ENCODE measurements at regions not wholly inside any gene's neighbourhood (a gene's known extent, or its start where the extent isn't known, plus 50 kb on each side); places are given as distances from the start of the nearest gene placed in this dataset.

DNA sequence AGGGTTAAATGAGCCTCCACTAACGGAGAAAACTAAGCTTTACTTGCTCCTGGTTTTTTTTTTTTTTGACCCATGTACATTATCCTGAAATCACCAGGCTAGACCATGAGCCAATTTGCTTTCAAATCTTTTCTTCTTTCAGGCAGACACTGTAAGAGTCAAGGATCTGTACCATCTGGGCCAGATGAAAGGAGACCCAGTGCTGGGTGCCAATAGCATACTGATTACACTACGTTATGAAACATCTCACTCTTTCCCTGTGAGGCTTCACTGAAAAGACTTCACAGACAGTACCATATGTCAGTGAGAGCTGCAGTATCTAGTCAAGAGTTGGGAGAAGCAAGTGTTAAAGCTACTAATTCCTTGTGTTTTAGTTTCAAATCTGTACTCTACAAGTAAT is 161.2 kb upstream of the PTPRD start:
- 37 to 51% methylated on average over 2 of the region's 2 CpGs for WGBS, 2 donors

DNA sequence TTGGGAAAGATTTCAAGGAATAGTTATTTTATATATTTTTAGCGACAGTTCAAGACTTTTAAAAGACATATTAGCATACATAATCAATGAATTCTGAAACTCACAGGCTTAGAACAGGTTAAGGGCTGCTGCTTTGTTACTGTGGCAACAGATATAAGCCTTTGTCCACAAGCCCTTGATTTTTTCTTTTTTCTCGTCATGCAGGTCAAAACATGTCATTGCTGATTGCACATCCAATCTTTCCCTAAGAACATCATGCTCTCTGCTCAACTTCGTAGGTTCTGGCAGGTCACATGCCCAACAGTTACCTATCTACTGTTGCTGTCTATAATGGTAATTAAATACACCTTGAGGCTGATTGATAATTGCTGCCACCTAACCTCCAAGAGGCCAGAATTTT is 172.5 kb upstream of the PTPRD start:
- Histone ChIP-seq H3K4me1 (ENCODE audit: control insufficient read depth in 1 of 2, insufficient read depth in 2 of 2, low read length in 2 of 2) (no peaks in the 10 kb centered on the region), H3K27me3 (ENCODE audit: control insufficient read depth in 1 of 2, insufficient read depth in 2 of 2, low read length in 1 of 2) (no peaks in the 10 kb centered on the region), H3K36me3 (ENCODE audit: control insufficient read depth in 1 of 2, insufficient read depth in 2 of 2, low read length in 1 of 2) (no peaks in the 10 kb centered on the region), H3K4me3 (ENCODE audit: low read length in 2 of 2) (no peak overlapping the region), H3K27ac (ENCODE audit: low read depth in 1 of 2, low read length in 2 of 2) (no peak overlapping the region), H3K9me3 (ENCODE audit: control insufficient read depth, low read length) (no peaks in the 10 kb centered on the region)
- no peak for DNase-seq
- no peak for ATAC-seq (ENCODE audit: low FRiP score)
- WGBS, 2 donors, result 69 to 70% methylated on average over 3 of the region's 3 CpGs
- intact Hi-C loops (cut with DNase I), result no loop called here

More for the DNA sequence above, 161.2 kb upstream of the PTPRD start:
- no peak for ATAC-seq (ENCODE audit: low FRiP score)
- no peak for DNase-seq
- no peaks in the 10 kb centered on the region for H3K9me3 ChIP-seq (ENCODE audit: control insufficient read depth, low read length)
- no peaks in the 10 kb centered on the region for H3K27me3 ChIP-seq (ENCODE audit: control insufficient read depth in 1 of 2, insufficient read depth in 2 of 2, low read length in 1 of 2)
- H3K27ac ChIP-seq (ENCODE audit: low read depth in 1 of 2, low read length in 2 of 2), result no peak overlapping the region
- H3K36me3 ChIP-seq (ENCODE audit: control insufficient read depth in 1 of 2, insufficient read depth in 2 of 2, low read length in 1 of 2), result no peaks in the 10 kb centered on the region
- intact Hi-C loops (cut with DNase I), result no loop called here
- no peaks in the 10 kb centered on the region for H3K4me1 ChIP-seq (ENCODE audit: control insufficient read depth in 1 of 2, insufficient read depth in 2 of 2, low read length in 2 of 2)
- H3K4me3 ChIP-seq (ENCODE audit: low read length in 2 of 2), result no peak overlapping the region

DNA sequence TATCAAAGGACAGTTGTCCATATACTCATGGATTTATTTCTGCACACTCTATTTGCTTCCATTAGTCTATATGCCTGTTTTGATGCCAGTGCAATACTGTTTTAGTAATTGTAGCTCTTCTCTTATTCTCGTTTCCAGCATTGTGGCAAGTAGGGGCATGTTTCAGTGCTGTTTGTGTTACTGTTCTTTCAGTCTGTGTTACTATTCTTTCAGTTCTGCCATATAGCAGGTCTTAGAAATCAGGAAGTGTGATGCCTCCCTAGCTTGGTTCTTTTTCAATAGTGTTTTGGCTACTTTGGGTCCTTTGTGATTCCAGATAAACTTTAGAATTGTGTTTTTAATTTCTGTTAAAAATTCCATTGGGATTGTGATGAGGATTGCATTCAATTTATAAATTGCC is 180.5 kb upstream of the PTPRD start:
- Histone ChIP-seq H3K36me3 (ENCODE audit: control insufficient read depth in 1 of 2, insufficient read depth in 2 of 2, low read length in 1 of 2) (no peaks in the 10 kb centered on the region), H3K27ac (ENCODE audit: low read depth in 1 of 2, low read length in 2 of 2) (no peak overlapping the region), H3K9me3 (ENCODE audit: control insufficient read depth, low read length) (no peaks in the 10 kb centered on the region), H3K4me1 (ENCODE audit: control insufficient read depth in 1 of 2, insufficient read depth in 2 of 2, low read length in 2 of 2) (no peaks in the 10 kb centered on the region), H3K4me3 (ENCODE audit: low read length in 2 of 2) (no peak overlapping the region), H3K27me3 (ENCODE audit: control insufficient read depth in 1 of 2, insufficient read depth in 2 of 2, low read length in 1 of 2) (no peaks in the 10 kb centered on the region)
- no peak for DNase-seq
- intact Hi-C loops (cut with DNase I), result no loop called here
- ATAC-seq (ENCODE audit: low FRiP score), result no peak
- 72% methylated on average over 1 of the region's 1 CpG for WGBS, 2 donors

DNA sequence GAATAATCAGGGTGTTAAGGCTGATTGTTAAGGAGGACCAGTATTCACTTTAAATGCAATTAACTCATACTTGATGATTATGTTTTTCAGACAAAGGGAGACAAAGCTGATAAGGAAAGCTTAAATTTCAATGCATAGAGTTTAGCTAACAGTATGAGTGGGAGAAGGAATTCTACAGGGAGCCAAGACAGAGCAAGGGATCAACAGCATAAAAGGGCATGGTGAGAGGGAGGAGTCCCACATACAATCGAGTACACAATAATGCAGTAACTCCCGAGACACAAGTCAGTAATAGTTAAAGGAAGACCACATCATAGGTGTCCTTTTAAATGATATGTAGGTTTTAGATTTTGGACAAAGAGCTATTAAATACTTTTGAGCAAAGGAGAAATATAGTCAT is 191.7 kb upstream of the PTPRD start:
- Histone ChIP-seq H3K36me3 (ENCODE audit: control insufficient read depth in 1 of 2, insufficient read depth in 2 of 2, low read length in 1 of 2) (no peaks in the 10 kb centered on the region), H3K4me3 (ENCODE audit: low read length in 2 of 2) (no peak overlapping the region), H3K27ac (ENCODE audit: low read depth in 1 of 2, low read length in 2 of 2) (no peak overlapping the region), H3K27me3 (ENCODE audit: control insufficient read depth in 1 of 2, insufficient read depth in 2 of 2, low read length in 1 of 2) (no peaks in the 10 kb centered on the region), H3K9me3 (ENCODE audit: control insufficient read depth, low read length) (no peaks in the 10 kb centered on the region), H3K4me1 (ENCODE audit: control insufficient read depth in 1 of 2, insufficient read depth in 2 of 2, low read length in 2 of 2) (no peaks in the 10 kb centered on the region)
- no peak for DNase-seq
- intact Hi-C loops (cut with DNase I), result no loop called here
- 74 to 82% methylated on average over 2 of the region's 2 CpGs for WGBS, 2 donors
- no peak for ATAC-seq (ENCODE audit: low FRiP score)

DNA sequence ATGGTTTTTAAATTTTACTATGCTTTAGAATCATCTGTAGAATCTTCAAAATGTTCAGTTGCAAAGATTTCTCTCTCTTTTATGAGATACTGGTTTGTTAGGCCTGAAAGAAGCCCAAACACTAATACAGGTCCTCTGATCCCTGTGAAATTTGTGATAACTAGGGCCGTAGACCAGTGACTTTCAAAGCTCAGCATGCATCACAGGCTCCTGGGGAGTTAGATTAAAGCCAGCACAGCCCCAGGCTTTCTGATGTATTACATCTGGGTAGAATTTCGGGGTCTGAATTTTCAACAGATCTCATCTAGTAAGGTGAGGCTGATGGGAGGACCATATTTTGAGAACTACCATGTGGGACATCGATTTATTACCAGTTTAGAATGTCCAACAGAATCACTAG is 194.1 kb upstream of the PTPRD start:
- intact Hi-C loops (cut with DNase I), result no loop called here
- ATAC-seq (ENCODE audit: low FRiP score) (no peak), DNase-seq (no peak)
- Histone ChIP-seq H3K4me1 (ENCODE audit: control insufficient read depth in 1 of 2, insufficient read depth in 2 of 2, low read length in 2 of 2) (no peaks in the 10 kb centered on the region), H3K27ac (ENCODE audit: low read depth in 1 of 2, low read length in 2 of 2) (no peak overlapping the region), H3K9me3 (ENCODE audit: control insufficient read depth, low read length) (peaks cover 2% of the 10 kb centered on the region), H3K4me3 (ENCODE audit: low read length in 2 of 2) (no peak overlapping the region), H3K27me3 (ENCODE audit: control insufficient read depth in 1 of 2, insufficient read depth in 2 of 2, low read length in 1 of 2) (no peaks in the 10 kb centered on the region), H3K36me3 (ENCODE audit: control insufficient read depth in 1 of 2, insufficient read depth in 2 of 2, low read length in 1 of 2) (no peaks in the 10 kb centered on the region)
- 74 to 76% methylated on average over 3 of the region's 3 CpGs for WGBS, 2 donors

DNA sequence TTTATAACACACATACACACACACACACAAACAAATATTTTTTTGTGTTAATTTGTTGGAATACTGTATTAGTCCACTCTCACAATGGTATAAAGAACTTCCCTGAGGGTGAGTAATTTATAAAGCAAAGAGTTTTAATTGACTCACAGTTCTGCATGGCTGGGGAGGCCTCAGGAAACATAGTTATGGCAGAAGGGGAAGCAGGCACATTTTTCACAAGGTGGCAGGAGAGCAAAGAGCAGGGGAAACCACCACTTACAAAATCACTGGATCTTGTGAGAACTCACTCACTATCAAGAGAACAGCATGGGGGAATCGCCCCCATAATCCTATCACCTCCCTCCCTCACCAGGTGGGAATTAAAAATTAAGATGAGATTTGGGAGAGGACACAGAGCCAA is 205.4 kb upstream of the PTPRD start:
- H3K27ac ChIP-seq (ENCODE audit: low read depth in 1 of 2, low read length in 2 of 2), result no peak overlapping the region
- DNase-seq (no peak), ATAC-seq (ENCODE audit: low FRiP score) (no peak)
- H3K36me3 ChIP-seq (ENCODE audit: control insufficient read depth in 1 of 2, insufficient read depth in 2 of 2, low read length in 1 of 2), result no peaks in the 10 kb centered on the region
- H3K4me1 ChIP-seq (ENCODE audit: control insufficient read depth in 1 of 2, insufficient read depth in 2 of 2, low read length in 2 of 2), result no peaks in the 10 kb centered on the region
- intact Hi-C loops (cut with DNase I), result no loop called here
- H3K9me3 ChIP-seq (ENCODE audit: control insufficient read depth, low read length), result no peaks in the 10 kb centered on the region
- H3K27me3 ChIP-seq (ENCODE audit: control insufficient read depth in 1 of 2, insufficient read depth in 2 of 2, low read length in 1 of 2), result no peaks in the 10 kb centered on the region
- H3K4me3 ChIP-seq (ENCODE audit: low read length in 2 of 2), result no peak overlapping the region
- WGBS, 2 donors, result 62 to 65% methylated on average over 1 of the region's 1 CpG

DNA sequence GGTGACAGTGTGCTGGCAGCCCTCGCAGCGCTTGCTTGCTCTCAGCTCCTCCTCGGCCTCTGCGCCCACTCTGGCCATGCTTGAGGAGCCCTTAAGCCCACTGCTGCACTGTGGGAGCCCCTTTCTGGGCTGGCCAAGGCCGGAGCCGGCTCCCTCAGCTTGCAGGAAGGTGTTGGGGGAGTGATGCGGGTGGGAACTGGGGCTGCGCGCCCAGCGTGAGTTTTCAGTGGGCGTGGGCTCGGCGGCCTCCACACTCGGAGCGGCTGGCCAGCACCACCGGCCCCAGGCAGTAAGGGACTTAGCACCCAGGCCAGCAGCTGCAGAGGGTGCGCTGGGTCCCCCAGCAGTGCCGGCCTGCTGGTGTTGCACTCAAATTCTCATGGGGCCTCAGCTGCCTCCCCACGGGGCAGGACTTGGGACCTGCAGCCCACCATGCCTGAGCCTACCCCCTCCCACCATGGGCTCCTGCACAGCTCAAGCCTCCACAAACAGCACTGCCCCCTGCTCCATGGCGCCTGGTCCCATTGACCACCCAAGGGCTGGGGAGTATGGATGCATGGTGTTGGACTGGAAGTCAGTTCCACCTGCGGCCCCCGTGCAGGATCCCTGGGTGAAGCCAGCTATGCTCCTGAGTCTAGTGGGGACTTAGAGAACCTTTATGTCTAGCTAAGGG is 223.1 kb upstream of the PTPRD start:
- Histone ChIP-seq H3K27me3 (ENCODE audit: control insufficient read depth in 1 of 2, insufficient read depth in 2 of 2, low read length in 1 of 2) (no peaks in the 10 kb centered on the region), H3K4me1 (ENCODE audit: control insufficient read depth in 1 of 2, insufficient read depth in 2 of 2, low read length in 2 of 2) (no peaks in the 10 kb centered on the region), H3K36me3 (ENCODE audit: control insufficient read depth in 1 of 2, insufficient read depth in 2 of 2, low read length in 1 of 2) (no peaks in the 10 kb centered on the region), H3K27ac (ENCODE audit: low read depth in 1 of 2, low read length in 2 of 2) (no peak overlapping the region), H3K4me3 (ENCODE audit: low read length in 2 of 2) (no peak overlapping the region), H3K9me3 (ENCODE audit: control insufficient read depth, low read length) (no peaks in the 10 kb centered on the region)
- intact Hi-C loops (cut with DNase I), result no loop called here
- DNase-seq (peak in 1 of 2 donors; percentile 44), ATAC-seq (ENCODE audit: low FRiP score) (no peak)
- WGBS, 2 donors, result 91 to 94% methylated on average over 22 of the region's 22 CpGs

DNA sequence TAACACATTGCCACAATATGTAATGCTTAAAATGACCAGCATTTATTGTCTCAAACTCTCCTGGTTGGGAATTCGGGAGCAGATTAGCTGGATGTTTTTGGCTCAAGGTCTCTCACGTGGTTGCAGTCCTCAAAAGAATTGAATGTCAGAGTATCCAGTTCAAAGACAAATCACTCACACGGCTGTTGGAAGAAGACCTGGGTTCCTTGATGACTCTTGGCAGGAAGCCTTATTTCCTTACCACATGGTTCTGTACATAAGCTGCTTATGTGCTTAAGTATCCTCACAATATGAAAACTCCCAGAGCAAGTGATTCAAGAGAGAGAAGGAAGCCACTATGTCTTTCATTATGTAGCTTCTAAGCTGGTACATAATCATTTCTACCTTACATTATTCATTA is 230.3 kb upstream of the PTPRD start:
- intact Hi-C loops (cut with DNase I), result no loop called here
- Histone ChIP-seq H3K27ac (ENCODE audit: low read depth in 1 of 2, low read length in 2 of 2) (no peak overlapping the region), H3K36me3 (ENCODE audit: control insufficient read depth in 1 of 2, insufficient read depth in 2 of 2, low read length in 1 of 2) (no peaks in the 10 kb centered on the region), H3K4me1 (ENCODE audit: control insufficient read depth in 1 of 2, insufficient read depth in 2 of 2, low read length in 2 of 2) (no peaks in the 10 kb centered on the region), H3K4me3 (ENCODE audit: low read length in 2 of 2) (no peak overlapping the region), H3K9me3 (ENCODE audit: control insufficient read depth, low read length) (no peaks in the 10 kb centered on the region), H3K27me3 (ENCODE audit: control insufficient read depth in 1 of 2, insufficient read depth in 2 of 2, low read length in 1 of 2) (no peaks in the 10 kb centered on the region)
- DNase-seq (no peak), ATAC-seq (ENCODE audit: low FRiP score) (no peak)
- WGBS, 2 donors, result 31 to 38% methylated on average over 3 of the region's 3 CpGs

DNA sequence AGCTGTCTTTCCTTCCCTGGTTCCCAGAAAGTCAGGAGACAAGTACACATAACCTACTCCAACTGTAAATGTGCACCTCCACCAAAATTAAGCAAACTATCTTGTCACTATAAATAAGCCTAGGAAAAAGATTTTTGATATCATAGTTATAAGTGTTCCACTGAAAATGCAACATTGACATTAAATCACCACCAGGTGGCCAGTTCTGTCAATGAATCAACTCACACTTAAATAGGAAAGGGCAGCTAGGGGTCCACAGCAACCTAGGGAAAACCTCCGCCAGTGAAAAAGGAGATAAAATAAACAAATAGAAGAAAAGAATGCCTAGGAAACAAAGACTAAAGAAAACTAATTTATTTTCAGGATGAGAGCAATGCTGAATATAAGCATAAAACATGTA is 243.0 kb upstream of the PTPRD start:
- H3K4me1 ChIP-seq (ENCODE audit: control insufficient read depth in 1 of 2, insufficient read depth in 2 of 2, low read length in 2 of 2), result no peaks in the 10 kb centered on the region
- H3K9me3 ChIP-seq (ENCODE audit: control insufficient read depth, low read length), result no peaks in the 10 kb centered on the region
- H3K27me3 ChIP-seq (ENCODE audit: control insufficient read depth in 1 of 2, insufficient read depth in 2 of 2, low read length in 1 of 2), result no peaks in the 10 kb centered on the region
- DNase-seq, result no peak
- WGBS, 2 donors, result 20 to 23% methylated on average over 1 of the region's 1 CpG
- H3K36me3 ChIP-seq (ENCODE audit: control insufficient read depth in 1 of 2, insufficient read depth in 2 of 2, low read length in 1 of 2), result no peaks in the 10 kb centered on the region
- no peak overlapping the region for H3K27ac ChIP-seq (ENCODE audit: low read depth in 1 of 2, low read length in 2 of 2)
- intact Hi-C loops (cut with DNase I), result no loop called here
- no peak overlapping the region for H3K4me3 ChIP-seq (ENCODE audit: low read length in 2 of 2)
- no peak for ATAC-seq (ENCODE audit: low FRiP score)
